GM18861 (cell line): ENCODE measurements at regions not wholly inside any gene's neighbourhood (a gene's known extent, or its start where the extent isn't known, plus 50 kb on each side); places are given as distances from the start of the nearest gene placed in this dataset.

ENCODE experiments used
- ATAC-seq: cut with Tn5 transposase; IDR thresholded peaks from one replicate; pipeline ENCODE4 v1.9.1; 2021; ENCODE audit not compliant: unreplicated experiment

DNA sequence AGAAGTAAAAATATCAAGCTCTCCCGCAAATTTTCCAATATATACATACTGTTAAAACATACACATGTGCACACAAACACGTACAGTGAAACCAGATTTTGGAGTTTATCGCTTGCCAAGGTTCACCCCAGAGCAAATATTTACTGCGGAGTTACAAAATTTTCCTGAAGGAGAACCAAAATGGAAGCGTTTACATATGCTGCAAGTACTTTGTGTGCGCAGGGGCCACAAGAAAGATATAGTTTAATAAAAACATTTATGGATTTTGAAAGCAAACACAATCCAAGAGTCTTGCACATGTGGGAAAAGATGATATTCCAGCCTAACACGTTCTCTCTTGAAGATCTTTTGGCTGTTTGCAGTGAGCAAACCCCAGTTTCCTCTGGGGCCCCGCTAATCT, 301.3 kb upstream of the NFE2L3 start:
- ATAC-seq, result no peak

DNA sequence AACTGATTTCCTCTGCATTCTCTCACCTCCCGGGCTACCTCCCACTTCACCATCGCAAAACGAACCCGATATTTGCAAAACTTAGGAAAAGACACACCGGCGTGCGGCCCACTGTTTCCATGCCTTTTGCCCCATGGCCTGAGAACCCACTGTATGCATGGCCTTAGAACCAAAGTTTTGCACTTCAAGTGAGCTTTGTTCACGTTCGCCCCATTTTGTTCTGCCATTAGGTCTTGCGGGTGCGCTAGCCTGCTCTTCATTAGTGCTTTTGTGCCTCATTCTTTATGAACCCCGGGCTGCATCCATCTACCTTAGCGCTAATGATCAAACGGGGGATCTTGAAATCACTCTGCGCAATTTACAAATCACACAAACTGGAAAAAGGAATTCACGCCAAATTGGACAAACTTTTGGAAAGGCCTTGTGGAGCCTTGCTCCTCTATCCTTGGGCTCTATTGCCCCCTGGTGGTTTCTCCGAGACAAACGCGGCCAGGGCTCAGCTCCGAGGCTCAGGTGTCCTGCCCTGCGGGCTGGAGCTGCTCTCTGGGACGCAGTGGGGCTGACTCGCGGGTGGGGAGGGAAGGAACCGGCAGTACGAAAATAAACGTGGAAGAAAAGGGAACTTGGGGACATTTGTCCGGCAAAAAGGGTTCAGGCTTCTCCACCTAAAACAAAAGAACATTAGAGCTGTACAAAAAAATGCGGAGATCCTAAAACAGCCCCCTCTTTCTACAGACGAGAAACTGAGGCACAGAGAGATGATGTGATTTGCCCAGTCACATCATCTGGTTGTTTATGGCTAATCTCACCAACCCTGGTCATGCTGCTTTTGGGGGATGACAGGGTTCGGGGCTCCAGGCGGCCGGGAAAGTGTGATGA, 300.4 kb upstream of the NFE2L3 start:
- peak; percentile 40 for ATAC-seq

DNA sequence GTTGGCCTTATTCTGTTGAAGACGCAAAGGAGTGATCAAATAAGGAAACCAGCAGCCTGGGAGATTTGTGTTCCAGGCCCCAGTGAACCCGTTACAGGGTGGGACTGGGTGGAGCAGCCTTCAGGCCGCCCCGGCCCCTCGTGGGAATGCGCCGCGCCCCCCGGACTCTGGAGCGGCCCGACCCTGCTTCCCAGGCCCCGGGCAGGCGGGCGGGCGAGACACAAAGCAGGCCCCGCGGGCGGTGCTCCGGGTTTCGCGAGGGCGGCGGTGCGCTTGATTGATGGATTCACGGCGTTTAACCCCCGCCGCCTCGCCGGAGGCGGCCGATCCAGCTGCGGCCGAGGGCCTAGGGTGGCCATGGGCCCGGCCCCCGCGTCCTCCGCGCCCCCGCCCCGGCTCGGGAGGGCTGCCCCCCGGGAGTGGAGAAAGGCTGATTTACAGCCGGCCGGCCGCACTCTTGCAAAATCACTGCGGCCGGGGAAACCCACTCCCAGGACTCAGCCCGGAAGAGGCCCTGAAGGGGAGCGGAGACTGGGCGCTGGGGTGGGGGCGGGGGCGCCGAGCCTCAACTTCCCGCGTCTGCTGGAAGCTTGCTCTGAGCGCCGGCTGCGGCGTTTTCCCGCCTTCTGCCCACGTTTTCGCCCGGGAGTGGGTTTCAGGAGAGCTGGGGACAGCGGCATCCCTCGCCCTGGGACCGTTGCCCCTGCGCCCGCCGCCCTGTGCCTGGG, 299.6 kb upstream of the NFE2L3 start:
- no peak for ATAC-seq

DNA sequence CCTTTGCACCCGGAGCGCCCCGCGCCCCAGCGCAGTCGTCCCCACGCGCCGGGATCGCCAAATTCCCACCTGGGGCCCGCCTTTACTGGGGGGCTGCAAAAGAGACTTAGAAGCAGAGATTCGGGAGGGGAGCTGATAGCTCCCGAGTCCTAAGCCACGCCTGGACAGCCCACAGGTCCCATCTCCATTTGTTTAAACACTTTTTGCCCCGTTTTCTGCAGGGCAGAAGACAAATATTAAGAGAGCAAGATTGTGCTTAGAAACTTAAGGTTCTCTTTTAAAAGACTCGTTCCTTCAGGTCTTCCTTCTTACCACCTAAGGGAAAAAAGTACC, 299.1 kb upstream of the NFE2L3 start:
- ATAC-seq, result no peak

DNA sequence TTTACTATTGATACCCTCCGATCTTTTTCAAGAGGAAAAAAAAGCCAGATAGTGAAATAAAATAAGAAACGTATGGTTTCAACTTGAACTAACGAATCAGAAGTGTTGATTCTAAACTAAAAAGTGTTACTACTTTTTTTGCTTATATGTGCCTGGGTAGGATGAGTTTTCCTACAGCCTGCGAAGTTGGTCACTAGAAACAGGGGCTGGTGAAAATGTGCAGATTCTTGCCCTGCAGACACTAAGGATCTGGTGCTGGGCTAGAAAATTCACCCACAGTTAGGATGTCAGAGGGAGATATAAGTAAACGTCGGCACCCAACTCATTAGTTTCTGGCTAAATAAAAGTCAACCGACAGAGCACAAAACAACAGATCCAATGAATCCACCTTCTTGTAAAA, 298.7 kb upstream of the NFE2L3 start:
- no peak for ATAC-seq

DNA sequence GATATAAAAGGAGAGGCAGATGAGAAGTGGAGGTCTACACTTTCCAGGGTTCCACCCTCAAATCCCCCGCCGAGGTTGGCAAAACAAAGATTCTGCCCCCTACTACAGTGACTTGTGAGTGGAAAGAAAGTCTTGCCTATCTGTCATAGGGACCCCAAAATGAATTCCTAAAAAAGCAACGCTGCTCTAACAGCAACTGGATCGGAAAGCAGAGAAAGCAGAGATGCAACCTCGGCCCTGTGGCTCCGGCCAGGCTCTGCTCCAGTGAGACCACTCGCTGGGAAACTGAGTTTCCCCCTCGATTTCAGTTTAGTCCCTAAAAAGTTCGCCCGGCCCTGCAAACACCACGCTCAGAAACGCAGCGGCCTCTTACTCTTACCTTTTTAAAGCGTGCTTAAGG, 297.9 kb upstream of the NFE2L3 start:
- no peak for ATAC-seq

DNA sequence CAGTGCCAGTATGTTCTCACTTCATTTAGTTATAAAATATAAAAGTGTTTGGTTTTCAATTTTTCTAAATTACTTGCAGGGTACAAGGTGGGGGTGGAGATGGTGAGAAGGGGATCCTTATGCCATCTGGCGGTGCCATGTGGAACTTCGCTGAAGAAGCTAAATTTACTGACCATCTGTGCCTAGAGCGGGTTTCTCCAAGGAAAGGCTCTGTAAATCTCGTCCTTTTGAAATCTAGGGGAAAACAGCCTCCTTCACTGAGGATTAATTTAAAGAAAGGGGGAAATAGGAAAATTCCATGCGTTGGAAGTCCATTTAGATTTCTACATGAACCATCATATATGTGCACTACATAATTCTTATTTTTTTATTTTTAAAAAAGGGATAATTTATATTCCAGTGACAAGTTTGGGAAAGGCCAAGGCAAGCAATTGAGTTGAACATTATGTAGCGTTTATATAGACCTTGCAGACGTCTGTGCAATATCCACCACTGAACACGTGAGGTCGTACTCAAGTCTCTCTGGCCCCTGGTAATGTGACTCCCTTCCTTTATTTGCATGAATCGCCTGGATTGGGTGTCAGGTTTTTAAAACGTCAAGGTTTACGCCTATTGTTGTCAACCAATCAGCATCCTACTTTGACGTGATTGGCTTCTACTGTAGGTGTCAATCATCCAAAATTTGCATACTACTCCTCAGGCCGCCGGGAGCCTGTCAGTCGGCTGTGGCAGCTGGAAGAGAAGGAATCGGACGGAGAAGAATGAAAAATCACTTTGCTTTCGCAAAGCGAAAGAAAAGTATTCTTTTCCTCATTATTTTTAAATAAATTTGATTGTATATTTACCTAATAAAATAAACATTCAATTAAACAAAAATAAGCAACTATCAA, 297.1 kb upstream of the NFE2L3 start:
- ATAC-seq, result no peak

DNA sequence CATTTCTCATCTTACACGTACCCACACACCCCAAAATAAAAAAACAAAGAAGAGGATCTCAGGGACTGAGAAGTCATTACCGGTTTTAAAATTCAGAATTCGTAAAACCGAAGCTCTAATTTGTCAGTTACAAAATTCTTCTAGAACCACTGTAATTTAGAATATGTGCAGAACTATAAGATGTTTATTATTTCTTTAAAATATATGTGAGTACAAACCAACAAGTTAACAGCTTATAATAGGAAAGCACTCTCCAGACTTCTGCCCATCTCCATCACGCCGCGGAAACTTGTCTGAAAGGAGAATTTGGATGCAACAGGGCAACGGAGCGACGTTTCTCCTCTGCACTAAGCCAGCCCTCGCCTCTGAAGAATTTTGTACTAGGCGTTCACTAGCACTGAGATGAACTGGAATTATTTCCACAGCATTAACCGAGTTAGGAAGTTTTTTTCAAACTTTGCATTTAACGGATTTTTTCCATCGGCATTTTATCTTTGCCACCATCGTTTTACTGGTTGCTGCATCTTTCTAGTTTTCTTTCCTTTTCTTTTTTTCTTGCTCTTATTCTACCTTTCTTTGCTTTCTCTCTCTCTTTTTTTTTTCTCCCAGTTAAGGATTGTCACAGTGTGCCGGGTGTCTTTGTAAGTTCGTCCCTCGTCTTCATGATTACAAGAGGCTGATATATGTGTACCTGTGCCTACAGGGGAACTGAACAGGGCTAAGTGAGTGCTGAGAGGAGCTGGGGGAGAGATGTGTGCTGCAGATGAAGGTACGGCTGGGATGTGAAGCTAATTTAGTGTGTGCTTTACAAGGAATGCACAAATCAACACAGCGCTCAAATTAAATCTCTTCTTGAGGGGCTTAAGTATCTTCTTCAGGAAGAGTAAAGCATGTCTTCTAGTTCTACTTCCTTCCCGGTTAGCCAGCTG, 295.9 kb upstream of the NFE2L3 start:
- ATAC-seq, result no peak

DNA sequence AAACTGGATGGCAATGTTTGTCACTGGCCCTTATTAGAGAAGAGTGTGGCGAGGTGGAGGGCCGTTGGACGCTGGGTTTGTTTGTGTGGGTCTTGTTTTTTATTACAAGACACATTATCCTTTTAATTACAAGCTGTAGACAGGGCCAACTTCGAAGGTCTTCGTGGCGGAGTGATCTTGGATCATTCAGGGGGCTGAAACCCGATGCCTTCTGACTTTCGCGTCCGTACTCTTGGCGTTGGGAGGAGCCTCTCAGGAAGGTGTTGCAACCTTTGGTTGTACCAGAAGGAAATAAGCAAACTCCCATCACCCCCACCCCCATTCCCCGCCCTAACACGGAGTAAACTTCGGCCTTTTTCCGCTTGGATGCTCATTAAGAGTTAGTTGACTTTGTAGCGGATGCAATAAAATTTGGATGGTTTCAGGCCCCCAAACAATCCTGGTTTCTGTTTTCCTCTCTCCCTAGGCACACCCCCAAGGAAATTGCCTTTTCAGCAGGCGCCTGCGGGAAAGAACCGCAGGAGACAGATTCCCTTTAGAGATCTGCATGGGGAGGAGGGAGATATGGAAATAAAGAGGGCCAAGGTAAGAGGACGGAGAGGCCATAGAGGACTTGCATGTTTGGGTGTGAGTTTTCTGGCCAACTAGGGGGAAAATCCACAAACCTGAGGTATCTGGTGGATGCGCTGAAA, 294.5 kb upstream of the NFE2L3 start:
- ATAC-seq, result no peak

DNA sequence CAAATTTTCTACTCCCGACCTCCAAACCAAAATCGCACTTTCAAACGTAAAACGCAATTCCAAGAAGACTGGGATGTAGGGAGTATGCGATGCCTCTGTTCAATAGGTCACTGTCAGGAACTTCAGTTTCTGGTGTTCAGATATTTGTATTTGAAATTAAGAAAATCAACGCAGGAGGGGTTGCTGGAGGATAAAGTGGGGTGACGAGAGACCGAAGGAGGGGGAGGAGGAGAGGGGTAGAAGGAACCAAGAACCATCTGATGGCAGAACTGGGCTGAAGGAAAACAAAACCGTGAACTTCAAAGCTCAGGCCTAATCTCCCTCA, 293.8 kb upstream of the NFE2L3 start:
- no peak for ATAC-seq

DNA sequence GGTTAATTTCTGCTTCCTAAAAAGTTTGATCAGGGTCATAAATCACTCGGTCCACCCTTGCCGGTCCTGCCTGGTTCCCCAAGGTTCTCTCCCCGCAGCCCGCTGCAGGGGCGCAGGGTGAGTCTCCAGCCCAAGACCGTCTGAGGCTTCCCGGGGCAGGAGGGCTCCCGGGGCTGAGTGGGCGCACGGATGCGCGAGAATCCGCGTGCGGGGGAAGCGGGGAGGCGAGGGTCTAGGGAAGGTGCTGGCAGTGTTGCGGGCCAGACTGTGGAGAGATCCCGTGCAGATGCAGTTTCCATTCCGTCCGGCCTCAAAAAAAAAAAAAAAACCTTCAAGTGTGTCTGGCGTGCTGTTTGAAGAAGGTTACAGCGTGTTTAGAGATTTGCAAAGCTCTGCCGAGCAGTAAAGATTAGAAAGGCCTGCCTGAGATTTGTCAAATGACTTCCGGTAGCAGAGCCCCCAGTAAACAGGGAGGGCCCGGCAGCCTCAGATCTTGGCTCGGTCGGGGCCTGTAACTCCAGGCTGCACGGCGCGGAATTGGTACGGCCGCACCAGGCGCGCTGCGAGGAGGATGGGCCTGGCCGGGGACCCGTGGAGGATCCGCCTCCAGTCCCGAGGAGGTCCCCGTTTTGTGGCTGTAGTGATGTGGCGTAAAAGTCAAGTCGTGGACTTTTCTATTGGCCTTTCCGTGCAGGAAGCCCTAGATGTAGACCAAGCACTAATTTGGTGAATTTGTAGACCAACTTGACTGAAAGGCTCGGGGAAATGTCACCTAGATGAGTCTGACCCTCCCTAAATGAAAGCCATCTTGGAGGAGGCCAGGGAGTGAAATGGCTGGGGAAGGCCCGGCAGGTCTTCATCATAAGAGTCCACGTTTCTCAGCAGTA, 293.2 kb upstream of the NFE2L3 start:
- no peak for ATAC-seq

DNA sequence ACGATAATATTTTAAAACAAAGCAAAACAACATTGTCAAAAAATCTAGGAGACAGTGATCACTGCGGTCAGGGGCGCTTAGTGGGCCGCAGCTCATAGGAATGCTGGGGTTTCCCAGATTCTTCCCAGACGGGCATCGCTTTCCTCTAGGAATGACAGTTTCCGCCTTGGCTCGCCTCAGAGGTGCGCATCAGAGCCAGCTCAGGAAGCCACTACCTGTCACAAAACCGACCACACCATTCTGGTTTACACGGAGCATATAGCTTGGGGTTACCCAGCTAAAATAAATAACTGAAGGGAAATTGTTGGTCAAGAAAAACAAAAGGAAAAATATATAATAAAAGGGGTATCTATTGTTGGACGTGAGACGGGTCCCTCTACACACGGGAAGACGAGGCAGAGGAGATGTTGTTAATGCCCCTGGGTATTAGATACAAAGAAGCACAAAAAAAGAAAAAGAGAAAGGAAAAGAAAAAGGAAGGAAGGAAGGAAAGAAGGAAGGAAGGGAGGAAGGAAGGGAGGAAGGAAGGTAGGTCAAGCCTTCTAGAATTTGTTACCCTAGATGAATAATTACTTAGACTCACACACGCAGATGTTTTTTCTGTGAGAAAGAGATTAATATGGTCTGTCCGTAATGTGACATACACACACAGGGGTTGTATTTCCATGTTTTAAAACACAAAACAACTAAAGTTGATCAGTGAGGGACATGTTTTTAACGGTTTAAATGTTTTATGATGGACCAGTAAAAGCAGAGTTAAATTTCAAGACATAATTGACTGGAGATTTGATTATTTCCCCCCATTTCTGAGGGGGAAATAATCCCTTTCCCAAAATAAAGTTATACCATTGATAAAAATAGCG, 292.4 kb upstream of the NFE2L3 start:
- ATAC-seq, result no peak

DNA sequence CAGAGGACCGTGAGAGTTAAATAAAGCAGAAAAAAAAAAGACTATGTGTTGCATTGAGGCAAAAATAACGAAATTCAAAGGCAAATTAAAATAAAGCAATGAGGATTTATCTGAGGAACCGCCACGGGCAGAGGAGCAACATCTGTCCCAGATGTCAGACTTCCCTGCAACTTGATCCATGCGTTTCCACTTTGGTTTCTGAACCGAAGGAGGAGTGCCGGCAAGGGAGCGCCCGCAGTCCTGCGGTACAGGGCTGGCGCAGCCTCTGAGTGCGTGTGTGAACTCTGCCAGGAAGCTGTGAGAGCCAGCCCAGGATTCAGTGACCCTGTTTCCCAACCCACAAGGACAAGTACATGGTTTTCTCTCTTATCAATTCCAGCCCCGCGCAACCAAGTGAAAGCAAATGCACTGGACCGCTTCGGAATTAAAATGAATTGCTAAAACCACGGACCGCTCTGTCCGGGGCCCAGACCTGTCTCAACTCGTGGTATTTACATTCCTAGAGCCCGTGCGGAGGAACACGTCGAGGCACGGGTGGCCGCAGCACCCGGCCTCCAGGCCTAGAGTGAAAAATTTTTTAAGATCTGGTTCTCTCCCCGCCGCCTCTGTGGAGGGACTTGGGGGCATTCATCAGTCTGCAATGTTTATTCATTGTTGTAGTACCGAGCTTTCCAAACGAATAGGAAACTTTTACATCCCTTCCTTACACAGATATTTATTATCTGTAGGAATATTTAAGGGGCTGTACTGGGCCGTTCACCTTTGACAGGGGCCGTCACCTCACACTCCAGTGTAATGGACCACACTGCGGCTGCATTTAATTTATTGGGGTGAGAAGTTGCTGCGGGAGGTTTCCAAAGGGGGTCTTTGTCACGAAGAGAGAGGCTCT, 291.5 kb upstream of the NFE2L3 start:
- ATAC-seq, result no peak

DNA sequence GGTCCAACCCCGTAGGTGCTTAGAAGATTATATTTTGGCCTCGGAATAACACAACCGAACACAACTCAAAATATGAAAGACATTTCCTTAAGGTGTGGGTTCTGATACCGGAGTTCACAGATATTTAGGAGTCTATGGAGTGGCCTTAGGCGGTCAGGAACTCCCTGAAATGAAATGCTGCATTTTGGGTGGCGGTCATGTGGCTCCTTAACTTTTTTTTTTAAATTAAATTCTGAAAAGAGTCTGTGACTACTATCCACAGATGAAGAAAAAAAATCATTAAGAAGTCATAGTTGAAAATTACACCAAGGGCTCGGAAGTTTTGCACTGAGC, 290.9 kb upstream of the NFE2L3 start:
- no peak for ATAC-seq

DNA sequence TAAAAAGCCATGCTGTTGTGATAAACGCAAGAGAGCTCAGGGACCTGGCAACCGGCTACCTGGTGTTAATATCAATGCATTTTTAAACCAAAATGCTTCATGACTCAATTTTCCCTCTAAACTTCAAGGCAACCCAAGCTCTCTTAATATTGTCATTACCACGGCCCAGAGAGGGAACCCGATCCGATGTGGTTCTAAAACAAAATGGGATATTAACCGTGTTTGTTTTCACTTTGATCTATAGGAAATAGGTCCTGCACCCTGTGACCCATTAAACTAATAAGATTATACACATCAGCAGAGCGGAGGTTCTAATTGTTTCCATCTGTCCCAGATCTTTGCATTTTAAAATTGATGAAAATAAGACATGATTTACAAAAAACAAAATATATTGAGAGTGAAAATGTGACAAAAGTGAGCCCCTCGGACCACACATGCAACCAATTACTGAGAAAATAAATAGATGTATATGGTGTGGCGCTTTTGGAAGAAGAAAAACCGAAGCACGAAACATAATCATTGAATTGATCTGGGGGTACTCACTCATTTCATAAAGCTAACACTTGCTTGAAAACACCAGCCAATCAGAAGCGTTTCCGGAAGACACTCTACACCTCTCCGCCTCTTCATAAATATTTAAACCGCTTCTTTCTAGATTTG, 290.3 kb upstream of the NFE2L3 start:
- no peak for ATAC-seq

DNA sequence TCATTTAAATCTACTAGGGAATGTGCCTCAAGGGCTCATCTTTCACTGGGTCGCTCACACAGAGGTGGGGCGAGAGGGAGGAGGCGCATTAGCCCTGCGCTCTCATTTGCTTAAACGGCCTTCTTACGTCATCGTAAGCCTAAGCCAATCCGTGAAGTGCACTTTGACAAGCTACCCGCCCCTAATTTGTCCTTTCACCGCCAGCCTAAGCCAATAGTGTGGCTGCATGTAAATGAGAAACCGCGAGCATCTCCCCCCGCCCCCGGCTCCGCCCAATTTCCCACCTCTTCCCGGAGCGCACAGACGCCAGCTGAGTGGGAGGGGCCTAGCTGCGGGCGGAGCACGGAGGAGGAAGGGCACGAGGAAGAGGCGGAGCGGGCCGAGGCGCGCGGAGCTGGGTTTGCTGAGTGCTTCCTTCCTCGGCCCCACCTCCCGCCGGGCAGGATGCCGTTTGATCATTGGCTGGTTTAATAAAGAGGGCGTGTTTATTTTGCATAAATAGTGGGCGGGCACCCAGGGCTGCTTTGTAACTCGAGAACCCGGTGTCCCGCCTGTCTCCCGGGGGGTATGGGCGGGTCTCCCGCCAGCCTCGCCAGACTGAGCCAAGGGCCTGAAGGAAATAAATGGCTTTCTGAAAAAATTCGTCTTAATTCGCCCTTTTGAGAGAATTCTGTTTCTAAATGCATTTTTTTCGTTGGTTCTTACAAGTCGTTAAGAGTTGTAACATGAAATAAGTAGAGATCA, 289.6 kb upstream of the NFE2L3 start:
- peak; percentile 84 for ATAC-seq
